ENCODE measurements at regions not wholly inside any gene's neighbourhood (a gene's known extent, or its start where the extent isn't known, plus 50 kb on each side); places are given as distances from the start of the nearest gene placed in this dataset.

GRCh38 chr9:13746876-13747275, 467.4 kb upstream of the MPDZ start:
- H3K27ac ChIP-seq = no peak overlapping the region
- no peaks in the 10 kb centered on the region for H3K27me3 ChIP-seq
- no peaks in the 10 kb centered on the region for H3K79me2 ChIP-seq (ENCODE audit: low read depth)
- Mint-ChIP-seq H3K9me3 (peaks cover 2% of the 10 kb centered on the region), H3K36me3 (no peaks in the 10 kb centered on the region), H3K4me1 (peaks cover 30% of the 10 kb centered on the region), H3K27ac (peak overlapping the region; percentile 14), H3K4me3 (no peak overlapping the region), H3K27me3 (ENCODE audit: insufficient read depth, low read depth) (peaks cover 3% of the 10 kb centered on the region)
- H4K20me1 ChIP-seq (ENCODE audit: low read depth) = no peaks in the 10 kb centered on the region
- TF ChIP-seq EZH2 (IDR thresholded peaks at IDR 0.05) (no peak), EZH2phosphoT487 (IDR thresholded peaks at IDR 0.05) (no peak), CTCF (IDR thresholded peaks at IDR 0.05) (no peak)
- peaks cover 4% of the 10 kb centered on the region for H3F3A ChIP-seq (ENCODE audit: low read depth)
- no peak overlapping the region for H3K9ac ChIP-seq
- H3K4me2 ChIP-seq = no peak overlapping the region
- no peaks in the 10 kb centered on the region for H3K9me3 ChIP-seq (ENCODE audit: low read depth)
- no peak for DNase-seq (ENCODE audit: low spot score)
- no peak overlapping the region for H3K4me3 ChIP-seq
- no peaks in the 10 kb centered on the region for H3K36me3 ChIP-seq
- peaks cover 14% of the 10 kb centered on the region for H3K4me1 ChIP-seq
- H2AFZ ChIP-seq (replicated peaks) = no peak overlapping the region

GRCh38 chr9:13744261-13744901, 464.9 kb upstream of the MPDZ start:
- Mint-ChIP-seq H3K27me3 (ENCODE audit: insufficient read depth, low read depth) (peaks cover 3% of the 10 kb centered on the region), H3K4me3 (no peak overlapping the region), H3K36me3 (no peaks in the 10 kb centered on the region), H3K4me1 (peaks cover 14% of the 10 kb centered on the region), H3K9me3 (peaks cover 2% of the 10 kb centered on the region), H3K27ac (peak overlapping the region; percentile 39)
- no peaks in the 10 kb centered on the region for H4K20me1 ChIP-seq (ENCODE audit: low read depth)
- H3K4me3 ChIP-seq = no peak overlapping the region
- peaks cover 8% of the 10 kb centered on the region for H3K4me1 ChIP-seq
- no peaks in the 10 kb centered on the region for H3K27me3 ChIP-seq
- DNase-seq (ENCODE audit: low spot score) = peak; percentile 65
- TF ChIP-seq CTCF (IDR thresholded peaks at IDR 0.05) = no peak
- peak; percentile 73 for TF ChIP-seq EZH2phosphoT487 (IDR thresholded peaks at IDR 0.05)
- peaks cover 4% of the 10 kb centered on the region for H3F3A ChIP-seq (ENCODE audit: low read depth)
- H2AFZ ChIP-seq (replicated peaks) = peak overlapping the region; percentile 10
- no peaks in the 10 kb centered on the region for H3K36me3 ChIP-seq
- no peak overlapping the region for H3K4me2 ChIP-seq
- no peaks in the 10 kb centered on the region for H3K79me2 ChIP-seq (ENCODE audit: low read depth)
- no peak overlapping the region for H3K9ac ChIP-seq
- no peak overlapping the region for H3K27ac ChIP-seq
- no peaks in the 10 kb centered on the region for H3K9me3 ChIP-seq (ENCODE audit: low read depth)

GRCh38 chr9:13737885-13738284, 458.4 kb upstream of the MPDZ start:
- Mint-ChIP-seq H3K9me3 (no peaks in the 10 kb centered on the region), H3K36me3 (no peaks in the 10 kb centered on the region), H3K27me3 (ENCODE audit: insufficient read depth, low read depth) (no peaks in the 10 kb centered on the region), H3K4me1 (no peaks in the 10 kb centered on the region), H3K4me3 (no peak overlapping the region), H3K27ac (no peak overlapping the region)
- no peaks in the 10 kb centered on the region for H3K79me2 ChIP-seq (ENCODE audit: low read depth)
- no peaks in the 10 kb centered on the region for H3K9me3 ChIP-seq (ENCODE audit: low read depth)
- H3K27me3 ChIP-seq = no peaks in the 10 kb centered on the region
- no peak overlapping the region for H3K4me2 ChIP-seq
- H3F3A ChIP-seq (ENCODE audit: low read depth) = no peaks in the 10 kb centered on the region
- TF ChIP-seq CTCF (IDR thresholded peaks at IDR 0.05) (no peak), EZH2 (IDR thresholded peaks at IDR 0.05) (no peak), EZH2phosphoT487 (IDR thresholded peaks at IDR 0.05) (no peak)
- H3K4me1 ChIP-seq = no peaks in the 10 kb centered on the region
- H3K27ac ChIP-seq = no peak overlapping the region
- no peak overlapping the region for H2AFZ ChIP-seq (replicated peaks)
- H3K36me3 ChIP-seq = no peaks in the 10 kb centered on the region
- no peak overlapping the region for H3K4me3 ChIP-seq
- no peak overlapping the region for H3K9ac ChIP-seq
- DNase-seq (ENCODE audit: low spot score) = no peak
- H4K20me1 ChIP-seq (ENCODE audit: low read depth) = no peaks in the 10 kb centered on the region
